Suprapubic skin (tissue), 4 donors: ENCODE measurements at regions not wholly inside any gene's neighbourhood (a gene's known extent, or its start where the extent isn't known, plus 50 kb on each side); places are given as distances from the start of the nearest gene placed in this dataset.

Experiments used
- CTCF ChIP-seq, 2 donors: fragments of 200-600 bp in 1 of 2; fragments of 450-650 bp in 1 of 2; sonication (generic) in 1 of 2; IDR thresholded peaks; one replicate each; pipeline ENCODE4 v1.5.1; 2016 to 2019; ENCODE audit warnings: antibody characterized with exemption in 2 of 2, mild to moderate bottlenecking in 1 of 2, moderate library complexity in 1 of 2
- POLR2A ChIP-seq, 2 donors: fragments of 450-650 bp; IDR thresholded peaks; one replicate each; pipeline ENCODE4 v1.6.1; 2017; ENCODE audit warnings: antibody characterized with exemption in 2 of 2, mild to moderate bottlenecking in 2 of 2, moderate library complexity in 2 of 2
- POLR2AphosphoS5 ChIP-seq, 3 donors: sonication (generic); formaldehyde crosslinking; IDR thresholded peaks; one replicate each; pipeline ENCODE4 v1.6.1; 2017; ENCODE audit warnings: antibody characterized with exemption in 3 of 3

GRCh38 chr3:40695848-40696247, 171.1 kb downstream of the ZNF621 start:
- no peak for TF ChIP-seq CTCF (IDR thresholded peaks at IDR 0.05)
- no peak for TF ChIP-seq POLR2AphosphoS5 (IDR thresholded peaks at IDR 0.05)
- no peak for TF ChIP-seq POLR2A (IDR thresholded peaks at IDR 0.05)
